ENCODE measurements at regions not wholly inside any gene's neighbourhood (a gene's known extent, or its start where the extent isn't known, plus 50 kb on each side); places are given as distances from the start of the nearest gene placed in this dataset.
"Not testable (repeated sequence)": the region's sequence is repeated elsewhere in the genome, so short reads cannot be mapped to it uniquely, and the experiment has no call there.

- not testable (repeated sequence) for H3K27ac ChIP-seq (ENCODE audit: low read depth); H3K4me3 ChIP-seq (ENCODE audit: low read depth, low read length); H3K4me1 ChIP-seq (ENCODE audit: insufficient read depth); DNase-seq (ENCODE audit: extremely low spot score); H3K36me3 ChIP-seq (ENCODE audit: insufficient read depth)
- WGBS = 24% methylated on average over 12 of the region's 12 CpGs
These were observed 83.0 kb upstream of the ROPN1B start for GRCh38 chr3:125886006-125886405.

GRCh38 chr3:125899181-125899580 is 69.8 kb upstream of the ROPN1B start:
- 83% methylated on average over 6 of the region's 6 CpGs for WGBS
- H3K4me3 ChIP-seq (ENCODE audit: low read depth, low read length); H3K4me1 ChIP-seq (ENCODE audit: insufficient read depth): not testable (repeated sequence)

GRCh38 chr3:125901473-125901872 is 67.5 kb upstream of the ROPN1B start:
- not testable (repeated sequence) for DNase-seq (ENCODE audit: extremely low spot score); H3K36me3 ChIP-seq (ENCODE audit: insufficient read depth); H3K4me3 ChIP-seq (ENCODE audit: low read depth, low read length); H3K4me1 ChIP-seq (ENCODE audit: insufficient read depth); H3K27ac ChIP-seq (ENCODE audit: low read depth)
- 91% methylated on average over 10 of the region's 10 CpGs for WGBS

More at GRCh38 chr3:125899181-125899580, 69.8 kb upstream of the ROPN1B start:
- not testable (repeated sequence) for H3K27ac ChIP-seq (ENCODE audit: low read depth); H3K36me3 ChIP-seq (ENCODE audit: insufficient read depth); DNase-seq (ENCODE audit: extremely low spot score)

- H3K36me3 ChIP-seq (ENCODE audit: insufficient read depth); H3K4me3 ChIP-seq (ENCODE audit: low read depth, low read length); H3K27ac ChIP-seq (ENCODE audit: low read depth); DNase-seq (ENCODE audit: extremely low spot score); H3K4me1 ChIP-seq (ENCODE audit: insufficient read depth): not testable (repeated sequence)
- 95% methylated on average over 29 of the region's 29 CpGs for WGBS
These were observed 65.1 kb upstream of the ROPN1B start for GRCh38 chr3:125903780-125904455.

- H3K36me3 ChIP-seq (ENCODE audit: insufficient read depth); H3K4me1 ChIP-seq (ENCODE audit: insufficient read depth); H3K4me3 ChIP-seq (ENCODE audit: low read depth, low read length); DNase-seq (ENCODE audit: extremely low spot score); H3K27ac ChIP-seq (ENCODE audit: low read depth): not testable (repeated sequence)
- WGBS = 88% methylated on average over 5 of the region's 5 CpGs
These were observed 61.7 kb upstream of the ROPN1B start for GRCh38 chr3:125907279-125907678.

GRCh38 chr3:125910851-125911250 is 58.1 kb upstream of the ROPN1B start:
- WGBS = 94% methylated on average over 6 of the region's 6 CpGs
- H3K4me1 ChIP-seq (ENCODE audit: insufficient read depth); DNase-seq (ENCODE audit: extremely low spot score); H3K4me3 ChIP-seq (ENCODE audit: low read depth, low read length); H3K36me3 ChIP-seq (ENCODE audit: insufficient read depth); H3K27ac ChIP-seq (ENCODE audit: low read depth): not testable (repeated sequence)

- DNase-seq (ENCODE audit: extremely low spot score) = peak; percentile 1
- Histone ChIP-seq H3K4me3 (ENCODE audit: low read depth, low read length) (peak overlapping the region; percentile 46), H3K27ac (ENCODE audit: low read depth) (peak overlapping the region; percentile 89)
- WGBS = 14% methylated on average over 14 of the region's 14 CpGs
- not testable (repeated sequence) for H3K4me1 ChIP-seq (ENCODE audit: insufficient read depth); H3K36me3 ChIP-seq (ENCODE audit: insufficient read depth)
These were observed 54.2 kb upstream of the ROPN1B start for GRCh38 chr3:125914608-125915436.

GRCh38 chr3:125915437-125915787 is 53.6 kb upstream of the ROPN1B start:
- not testable (repeated sequence) for H3K36me3 ChIP-seq (ENCODE audit: insufficient read depth); H3K4me1 ChIP-seq (ENCODE audit: insufficient read depth)
- under 1% methylated on average over 30 of the region's 30 CpGs for WGBS
- Histone ChIP-seq H3K27ac (ENCODE audit: low read depth) (peak overlapping the region; percentile 89), H3K4me3 (ENCODE audit: low read depth, low read length) (peak overlapping the region; percentile 46)
- peak; percentile 2 for DNase-seq (ENCODE audit: extremely low spot score)

GRCh38 chr3:125915792-125916375 is 53.1 kb upstream of the ROPN1B start:
- peak overlapping the region; percentile 89 for H3K27ac ChIP-seq (ENCODE audit: low read depth)
- under 1% methylated on average over 40 of the region's 40 CpGs for WGBS
- not testable (repeated sequence) for H3K36me3 ChIP-seq (ENCODE audit: insufficient read depth); H3K4me1 ChIP-seq (ENCODE audit: insufficient read depth)
- peak; percentile 98 for DNase-seq (ENCODE audit: extremely low spot score)
- H3K4me3 ChIP-seq (ENCODE audit: low read depth, low read length) = peak overlapping the region; percentile 46

GRCh38 chr3:125916376-125916978 is 52.5 kb upstream of the ROPN1B start:
- H3K4me1 ChIP-seq (ENCODE audit: insufficient read depth) = no peaks in the 10 kb centered on the region
- peak overlapping the region; percentile 59 for H3K4me3 ChIP-seq (ENCODE audit: low read depth, low read length)
- H3K36me3 ChIP-seq (ENCODE audit: insufficient read depth) = no peaks in the 10 kb centered on the region
- under 1% methylated on average over 58 of the region's 58 CpGs for WGBS
- peak; percentile 86 for DNase-seq (ENCODE audit: extremely low spot score)
- peak overlapping the region; percentile 45 for H3K27ac ChIP-seq (ENCODE audit: low read depth)

- not testable (repeated sequence) for H3K27ac ChIP-seq (ENCODE audit: low read depth); H3K4me1 ChIP-seq (ENCODE audit: insufficient read depth); H3K36me3 ChIP-seq (ENCODE audit: insufficient read depth)
- peak; percentile 1 for DNase-seq (ENCODE audit: extremely low spot score)
- H3K4me3 ChIP-seq (ENCODE audit: low read depth, low read length) = peak overlapping the region; percentile 59
- WGBS = 2% methylated on average over 12 of the region's 12 CpGs
These were observed 51.9 kb upstream of the ROPN1B start for GRCh38 chr3:125917020-125917549.

GRCh38 chr3:125918024-125918423 is 51.0 kb upstream of the ROPN1B start:
- H3K36me3 ChIP-seq (ENCODE audit: insufficient read depth) = not testable (repeated sequence)

GRCh38 chr3:125918451-125918850 is 50.5 kb upstream of the ROPN1B start:
- not testable (repeated sequence) for H3K36me3 ChIP-seq (ENCODE audit: insufficient read depth); H3K27ac ChIP-seq (ENCODE audit: low read depth); DNase-seq (ENCODE audit: extremely low spot score); H3K4me1 ChIP-seq (ENCODE audit: insufficient read depth); H3K4me3 ChIP-seq (ENCODE audit: low read depth, low read length)
- WGBS = 82% methylated on average over 5 of the region's 5 CpGs

More at GRCh38 chr3:125918024-125918423, 51.0 kb upstream of the ROPN1B start:
- DNase-seq (ENCODE audit: extremely low spot score); H3K4me3 ChIP-seq (ENCODE audit: low read depth, low read length); H3K27ac ChIP-seq (ENCODE audit: low read depth); H3K4me1 ChIP-seq (ENCODE audit: insufficient read depth): not testable (repeated sequence)
- 98% methylated on average over 1 of the region's 1 CpG for WGBS
